ENCODE measurements at regions not wholly inside any gene's neighbourhood (a gene's known extent, or its start where the extent isn't known, plus 50 kb on each side); places are given as distances from the start of the nearest gene placed in this dataset.

DNA sequence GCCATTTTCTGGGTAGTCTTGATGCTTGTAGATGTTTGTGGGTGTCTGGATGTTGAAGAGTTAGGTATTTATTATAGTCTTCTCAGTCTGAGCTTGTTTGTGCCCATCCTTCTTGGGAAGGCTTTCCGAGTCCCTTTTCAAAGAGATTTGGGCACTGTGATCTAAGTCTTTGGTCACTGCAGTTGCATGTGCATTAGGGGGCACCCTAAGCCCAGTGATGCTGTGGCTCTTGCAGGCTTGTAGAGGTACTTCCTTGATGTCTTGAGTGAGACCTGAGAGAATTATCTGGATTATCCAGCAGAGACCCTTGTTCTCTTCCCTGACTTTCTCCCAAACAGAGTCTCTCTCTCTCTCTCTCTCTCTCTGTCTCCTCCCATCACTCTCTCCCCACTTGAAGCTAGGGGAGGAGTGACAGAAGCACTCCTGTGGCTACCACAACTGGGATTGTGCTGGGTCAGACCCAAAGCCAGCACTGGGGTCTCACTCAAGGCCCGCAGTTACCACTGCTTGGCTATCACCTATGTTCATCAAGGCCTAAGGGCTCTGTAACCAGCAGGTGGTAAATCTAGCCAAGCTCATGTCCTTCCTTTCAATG is 68.5 kb downstream of the TMCO5A start:
- DNase-seq (ENCODE audit: low spot score) = peak; percentile 72
- H3K27ac ChIP-seq = no peak overlapping the region
- H3K4me3 ChIP-seq = no peak overlapping the region
- TF ChIP-seq, protein P1, sequence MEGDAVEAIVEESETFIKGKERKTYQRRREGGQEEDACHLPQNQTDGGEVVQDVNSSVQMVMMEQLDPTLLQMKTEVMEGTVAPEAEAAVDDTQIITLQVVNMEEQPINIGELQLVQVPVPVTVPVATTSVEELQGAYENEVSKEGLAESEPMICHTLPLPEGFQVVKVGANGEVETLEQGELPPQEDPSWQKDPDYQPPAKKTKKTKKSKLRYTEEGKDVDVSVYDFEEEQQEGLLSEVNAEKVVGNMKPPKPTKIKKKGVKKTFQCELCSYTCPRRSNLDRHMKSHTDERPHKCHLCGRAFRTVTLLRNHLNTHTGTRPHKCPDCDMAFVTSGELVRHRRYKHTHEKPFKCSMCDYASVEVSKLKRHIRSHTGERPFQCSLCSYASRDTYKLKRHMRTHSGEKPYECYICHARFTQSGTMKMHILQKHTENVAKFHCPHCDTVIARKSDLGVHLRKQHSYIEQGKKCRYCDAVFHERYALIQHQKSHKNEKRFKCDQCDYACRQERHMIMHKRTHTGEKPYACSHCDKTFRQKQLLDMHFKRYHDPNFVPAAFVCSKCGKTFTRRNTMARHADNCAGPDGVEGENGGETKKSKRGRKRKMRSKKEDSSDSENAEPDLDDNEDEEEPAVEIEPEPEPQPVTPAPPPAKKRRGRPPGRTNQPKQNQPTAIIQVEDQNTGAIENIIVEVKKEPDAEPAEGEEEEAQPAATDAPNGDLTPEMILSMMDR (IDR thresholded peaks at IDR 0.05) = no peak

DNA sequence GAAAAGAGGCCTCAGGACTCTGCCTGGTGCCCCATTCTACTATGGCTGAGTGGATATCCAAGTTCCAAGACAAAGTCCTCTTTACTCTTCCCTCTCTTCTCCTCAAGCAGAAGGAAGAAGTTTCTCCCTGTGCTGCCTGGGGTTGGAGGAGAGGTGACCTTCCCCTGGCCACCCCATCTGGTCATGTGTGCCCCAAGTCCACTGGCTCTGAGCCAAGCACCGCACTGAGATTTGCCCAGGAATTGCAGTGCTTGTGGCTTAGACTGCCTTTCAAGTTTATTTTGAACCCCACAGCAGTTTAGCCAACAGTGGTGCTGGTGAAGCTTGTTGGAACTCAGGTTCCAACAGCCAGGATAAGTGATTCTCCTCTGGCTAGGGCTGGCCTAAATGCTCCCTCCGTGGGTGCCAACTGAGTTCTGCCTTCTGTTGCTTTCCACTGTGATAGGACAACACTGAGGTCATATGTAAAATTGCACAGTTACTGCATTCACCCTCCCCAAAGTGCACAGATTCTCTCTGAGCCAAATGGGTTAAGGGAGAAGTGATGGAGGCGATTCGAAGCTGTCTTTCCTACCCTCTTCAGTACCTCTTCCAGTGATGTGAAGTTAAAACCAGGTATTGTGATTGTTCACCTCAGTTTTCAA is 69.9 kb downstream of the TMCO5A start:
- Histone ChIP-seq H3K27ac (no peak overlapping the region), H3K4me3 (no peak overlapping the region)
- no peak for DNase-seq (ENCODE audit: low spot score)
- TF ChIP-seq, protein P1 (IDR thresholded peaks at IDR 0.05) = no peak

DNA sequence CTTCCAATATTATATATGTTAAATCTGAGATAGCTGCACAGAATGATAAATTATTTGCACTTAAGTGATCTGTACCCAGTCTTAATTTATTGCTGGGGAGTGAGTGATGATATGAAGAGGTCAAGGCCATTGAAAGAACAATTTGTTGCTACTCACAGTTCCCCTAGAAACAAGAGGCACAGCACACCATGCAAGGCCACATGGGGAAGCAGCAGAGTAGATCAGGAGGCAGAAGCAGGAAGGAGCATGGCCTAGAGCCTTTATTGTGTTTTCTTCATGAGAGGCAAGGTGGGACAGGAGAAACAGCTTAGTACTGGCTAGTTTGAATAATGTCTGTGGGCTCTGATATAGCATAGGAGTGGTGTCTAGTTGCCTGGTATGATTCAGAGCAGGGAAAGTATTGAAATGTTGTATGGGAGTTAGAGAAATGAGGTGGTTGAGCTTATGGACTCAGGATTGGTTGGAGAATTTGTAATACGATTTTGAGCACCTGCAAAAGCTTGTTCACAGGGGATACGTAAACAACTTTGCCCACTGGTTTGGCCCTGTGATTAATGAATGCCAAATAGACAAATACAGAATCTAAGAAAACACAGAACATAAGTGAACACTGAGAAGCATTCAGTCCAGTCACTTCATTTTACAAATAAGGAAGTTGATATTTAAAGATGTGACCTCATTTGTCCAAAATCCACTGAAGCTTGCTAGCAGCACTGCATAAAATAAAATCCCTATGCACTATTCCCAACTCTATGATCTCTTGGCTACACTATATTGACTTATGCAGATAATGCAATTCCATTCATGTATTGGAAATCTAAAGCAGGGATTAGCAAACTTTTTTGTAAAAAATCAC is 71.7 kb downstream of the TMCO5A start:
- peak overlapping the region in 1 of 2 donors; percentile 67 for H3K27ac ChIP-seq
- TF ChIP-seq, protein P1 (IDR thresholded peaks at IDR 0.05) = no peak

DNA sequence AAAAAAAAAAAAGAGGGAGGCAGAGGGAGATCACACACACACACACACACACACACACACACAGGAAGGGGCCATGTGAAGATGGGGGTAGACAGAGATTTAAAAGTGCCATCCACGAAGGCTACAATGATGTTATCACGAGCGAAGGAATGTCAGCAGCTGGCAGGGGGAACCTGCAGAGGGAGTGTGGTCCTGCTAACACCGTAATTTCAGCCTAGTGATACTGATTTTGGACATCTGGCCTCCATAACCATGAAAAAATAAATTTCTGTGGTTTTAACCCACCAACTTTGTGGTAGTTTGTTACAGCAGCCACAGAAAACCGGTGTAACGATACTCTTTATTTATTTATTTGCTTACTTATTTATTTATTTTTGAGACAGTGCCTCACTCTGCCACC is 76.0 kb downstream of the TMCO5A start:
- TF ChIP-seq, protein P1 (IDR thresholded peaks at IDR 0.05) = no peak
- H3K4me3 ChIP-seq = no peak overlapping the region
- DNase-seq (ENCODE audit: low spot score) = no peak
- no peak overlapping the region for H3K27ac ChIP-seq

More for the DNA sequence above, 71.7 kb downstream of the TMCO5A start:
- no peak overlapping the region for H3K4me3 ChIP-seq
- no peak for DNase-seq (ENCODE audit: low spot score)

DNA sequence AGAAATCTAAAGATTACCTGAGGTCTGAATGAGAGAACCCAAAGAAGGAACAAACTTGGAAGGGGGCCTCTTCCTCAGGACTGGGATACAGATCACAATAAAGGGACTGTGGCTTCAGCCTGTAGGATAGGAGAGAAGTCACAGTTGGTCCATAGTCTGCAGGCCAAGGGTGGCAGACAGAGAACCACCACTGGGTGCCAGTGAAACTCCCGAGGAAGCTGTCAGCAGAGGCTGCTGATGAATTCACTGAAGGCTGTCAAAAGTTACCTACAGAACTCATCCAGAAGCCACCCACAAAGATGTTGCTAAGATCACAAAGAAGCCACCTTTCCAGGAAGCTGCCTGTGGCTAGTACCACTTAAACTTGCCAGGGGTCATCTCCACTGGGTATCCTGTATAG is 78.5 kb downstream of the TMCO5A start:
- TF ChIP-seq, protein P1 (IDR thresholded peaks at IDR 0.05) = no peak
- Histone ChIP-seq H3K27ac (no peak overlapping the region), H3K4me3 (no peak overlapping the region)
- DNase-seq (ENCODE audit: low spot score) = no peak

DNA sequence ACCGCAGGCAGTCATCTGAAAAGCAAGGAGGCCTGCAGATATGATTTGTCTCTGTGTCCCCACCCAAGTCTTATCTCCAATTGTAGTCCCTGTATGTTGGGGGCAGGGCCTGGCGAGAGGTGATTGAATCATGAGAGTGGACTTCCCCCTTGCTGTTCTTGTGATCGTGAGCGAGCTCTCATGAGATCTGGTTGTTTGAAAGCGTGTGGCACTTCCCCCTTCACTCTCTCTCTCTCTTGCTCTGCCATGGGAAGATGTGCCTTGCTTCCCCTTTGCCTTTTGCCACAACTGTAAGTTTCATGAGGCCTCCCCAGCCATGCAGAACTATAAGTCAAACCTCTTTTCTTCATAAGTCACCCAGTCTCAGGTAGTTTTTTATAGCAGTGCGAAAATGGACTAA is 83.3 kb downstream of the TMCO5A start:
- TF ChIP-seq, protein P1 (IDR thresholded peaks at IDR 0.05) = no peak
- no peak for DNase-seq (ENCODE audit: low spot score)
- no peak overlapping the region for H3K4me3 ChIP-seq
- H3K27ac ChIP-seq = peak overlapping the region in 1 of 2 donors; percentile 29

Data from coronary artery (tissue), 2 donors.